ENCODE measurements at regions not wholly inside any gene's neighbourhood (a gene's known extent, or its start where the extent isn't known, plus 50 kb on each side); places are given as distances from the start of the nearest gene placed in this dataset.

- no peaks in the 10 kb centered on the region for H3K36me3 ChIP-seq (ENCODE audit: control insufficient read depth in 2 of 2, insufficient read depth in 2 of 2, low read length in 1 of 2)
- H3K27ac ChIP-seq (ENCODE audit: low read depth in 1 of 2, low read length in 1 of 2), result no peak overlapping the region
- peaks cover 0 to 17% of the 10 kb centered on the region in 2 donors for H3K4me1 ChIP-seq (ENCODE audit: control insufficient read depth in 2 of 2, insufficient read depth in 2 of 2, low read length in 2 of 2)
- H3K4me3 ChIP-seq (ENCODE audit: low read length in 2 of 2), result no peak overlapping the region
- no peaks in the 10 kb centered on the region for H3K9me3 ChIP-seq (ENCODE audit: control insufficient read depth in 2 of 2, insufficient read depth in 1 of 2, low read length in 1 of 2)
- H3K27me3 ChIP-seq (ENCODE audit: control insufficient read depth in 2 of 2, insufficient read depth in 1 of 2, low read length in 1 of 2), result peaks cover 18 to 71% of the 10 kb centered on the region in 2 donors
- DNase-seq (ENCODE audit: low read depth in 6 of 9, low spot score in 9 of 9), result no peak
- 68% methylated on average over 30 of the region's 30 CpGs for WGBS
Measured at GRCh38 chr16:86926181-86927094, 348.1 kb downstream of the FOXL1 start.

GRCh38 chr16:86927699-86928098, 349.4 kb downstream of the FOXL1 start:
- peaks cover 18 to 78% of the 10 kb centered on the region in 2 donors for H3K27me3 ChIP-seq (ENCODE audit: control insufficient read depth in 2 of 2, insufficient read depth in 1 of 2, low read length in 1 of 2)
- no peaks in the 10 kb centered on the region for H3K9me3 ChIP-seq (ENCODE audit: control insufficient read depth in 2 of 2, insufficient read depth in 1 of 2, low read length in 1 of 2)
- no peaks in the 10 kb centered on the region for H3K36me3 ChIP-seq (ENCODE audit: control insufficient read depth in 2 of 2, insufficient read depth in 2 of 2, low read length in 1 of 2)
- H3K4me1 ChIP-seq (ENCODE audit: control insufficient read depth in 2 of 2, insufficient read depth in 2 of 2, low read length in 2 of 2), result peaks cover 0 to 17% of the 10 kb centered on the region in 2 donors
- no peak for DNase-seq (ENCODE audit: low read depth in 6 of 9, low spot score in 9 of 9)
- no peak overlapping the region for H3K27ac ChIP-seq (ENCODE audit: low read depth in 1 of 2, low read length in 1 of 2)
- 92% methylated on average over 3 of the region's 3 CpGs for WGBS
- H3K4me3 ChIP-seq (ENCODE audit: low read length in 2 of 2), result no peak overlapping the region

- Histone ChIP-seq H3K36me3 (ENCODE audit: control insufficient read depth in 2 of 2, insufficient read depth in 2 of 2, low read length in 1 of 2) (no peaks in the 10 kb centered on the region), H3K4me1 (ENCODE audit: control insufficient read depth in 2 of 2, insufficient read depth in 2 of 2, low read length in 2 of 2) (peaks cover 0 to 17% of the 10 kb centered on the region in 2 donors), H3K9me3 (ENCODE audit: control insufficient read depth in 2 of 2, insufficient read depth in 1 of 2, low read length in 1 of 2) (no peaks in the 10 kb centered on the region), H3K27me3 (ENCODE audit: control insufficient read depth in 2 of 2, insufficient read depth in 1 of 2, low read length in 1 of 2) (peaks cover 18 to 78% of the 10 kb centered on the region in 2 donors), H3K4me3 (ENCODE audit: low read length in 2 of 2) (no peak overlapping the region), H3K27ac (ENCODE audit: low read depth in 1 of 2, low read length in 1 of 2) (no peak overlapping the region)
- peak in 1 of 9 donors; percentile 21 for DNase-seq (ENCODE audit: low read depth in 6 of 9, low spot score in 9 of 9)
- 15% methylated on average over 9 of the region's 9 CpGs for WGBS
Measured at GRCh38 chr16:86928523-86929011, 350.2 kb downstream of the FOXL1 start.

GRCh38 chr16:86929057-86929871, 350.9 kb downstream of the FOXL1 start:
- 10% methylated on average over 45 of the region's 45 CpGs for WGBS
- no peak for DNase-seq (ENCODE audit: low read depth in 6 of 9, low spot score in 9 of 9)
- Histone ChIP-seq H3K27me3 (ENCODE audit: control insufficient read depth in 2 of 2, insufficient read depth in 1 of 2, low read length in 1 of 2) (peaks cover 18 to 71% of the 10 kb centered on the region in 2 donors), H3K9me3 (ENCODE audit: control insufficient read depth in 2 of 2, insufficient read depth in 1 of 2, low read length in 1 of 2) (no peaks in the 10 kb centered on the region), H3K27ac (ENCODE audit: low read depth in 1 of 2, low read length in 1 of 2) (no peak overlapping the region), H3K4me3 (ENCODE audit: low read length in 2 of 2) (no peak overlapping the region), H3K4me1 (ENCODE audit: control insufficient read depth in 2 of 2, insufficient read depth in 2 of 2, low read length in 2 of 2) (peaks cover 0 to 17% of the 10 kb centered on the region in 2 donors), H3K36me3 (ENCODE audit: control insufficient read depth in 2 of 2, insufficient read depth in 2 of 2, low read length in 1 of 2) (no peaks in the 10 kb centered on the region)

- Histone ChIP-seq H3K27me3 (ENCODE audit: control insufficient read depth in 2 of 2, insufficient read depth in 1 of 2, low read length in 1 of 2) (peaks cover 18 to 70% of the 10 kb centered on the region in 2 donors), H3K27ac (ENCODE audit: low read depth in 1 of 2, low read length in 1 of 2) (no peak overlapping the region), H3K4me3 (ENCODE audit: low read length in 2 of 2) (no peak overlapping the region), H3K9me3 (ENCODE audit: control insufficient read depth in 2 of 2, insufficient read depth in 1 of 2, low read length in 1 of 2) (peaks cover 0 to 1% of the 10 kb centered on the region in 2 donors), H3K36me3 (ENCODE audit: control insufficient read depth in 2 of 2, insufficient read depth in 2 of 2, low read length in 1 of 2) (no peaks in the 10 kb centered on the region), H3K4me1 (ENCODE audit: control insufficient read depth in 2 of 2, insufficient read depth in 2 of 2, low read length in 2 of 2) (peaks cover 0 to 20% of the 10 kb centered on the region in 2 donors)
- no peak for DNase-seq (ENCODE audit: low read depth in 6 of 9, low spot score in 9 of 9)
- 49% methylated on average over 8 of the region's 8 CpGs for WGBS
Measured at GRCh38 chr16:86930001-86930400, 351.7 kb downstream of the FOXL1 start.

- Histone ChIP-seq H3K9me3 (ENCODE audit: control insufficient read depth in 2 of 2, insufficient read depth in 1 of 2, low read length in 1 of 2) (peaks cover 0 to 3% of the 10 kb centered on the region in 2 donors), H3K4me1 (ENCODE audit: control insufficient read depth in 2 of 2, insufficient read depth in 2 of 2, low read length in 2 of 2) (peaks cover 0 to 22% of the 10 kb centered on the region in 2 donors), H3K4me3 (ENCODE audit: low read length in 2 of 2) (no peak overlapping the region), H3K36me3 (ENCODE audit: control insufficient read depth in 2 of 2, insufficient read depth in 2 of 2, low read length in 1 of 2) (no peaks in the 10 kb centered on the region), H3K27me3 (ENCODE audit: control insufficient read depth in 2 of 2, insufficient read depth in 1 of 2, low read length in 1 of 2) (peaks cover 14 to 70% of the 10 kb centered on the region in 2 donors), H3K27ac (ENCODE audit: low read depth in 1 of 2, low read length in 1 of 2) (no peak overlapping the region)
- DNase-seq (ENCODE audit: low read depth in 6 of 9, low spot score in 9 of 9), result no peak
- 71% methylated on average over 9 of the region's 9 CpGs for WGBS
Measured at GRCh38 chr16:86930663-86931373, 352.5 kb downstream of the FOXL1 start.

- peaks cover 14 to 70% of the 10 kb centered on the region in 2 donors for H3K27me3 ChIP-seq (ENCODE audit: control insufficient read depth in 2 of 2, insufficient read depth in 1 of 2, low read length in 1 of 2)
- H3K27ac ChIP-seq (ENCODE audit: low read depth in 1 of 2, low read length in 1 of 2), result no peak overlapping the region
- H3K9me3 ChIP-seq (ENCODE audit: control insufficient read depth in 2 of 2, insufficient read depth in 1 of 2, low read length in 1 of 2), result peaks cover 0 to 3% of the 10 kb centered on the region in 2 donors
- WGBS, result 71% methylated on average over 26 of the region's 26 CpGs
- no peak for DNase-seq (ENCODE audit: low read depth in 6 of 9, low spot score in 9 of 9)
- H3K36me3 ChIP-seq (ENCODE audit: control insufficient read depth in 2 of 2, insufficient read depth in 2 of 2, low read length in 1 of 2), result no peaks in the 10 kb centered on the region
- peaks cover 0 to 22% of the 10 kb centered on the region in 2 donors for H3K4me1 ChIP-seq (ENCODE audit: control insufficient read depth in 2 of 2, insufficient read depth in 2 of 2, low read length in 2 of 2)
- H3K4me3 ChIP-seq (ENCODE audit: low read length in 2 of 2), result no peak overlapping the region
Measured at GRCh38 chr16:86931410-86931941, 353.1 kb downstream of the FOXL1 start.

GRCh38 chr16:86932130-86932982, 354.0 kb downstream of the FOXL1 start:
- Histone ChIP-seq H3K4me1 (ENCODE audit: control insufficient read depth in 2 of 2, insufficient read depth in 2 of 2, low read length in 2 of 2) (peaks cover 0 to 22% of the 10 kb centered on the region in 2 donors), H3K36me3 (ENCODE audit: control insufficient read depth in 2 of 2, insufficient read depth in 2 of 2, low read length in 1 of 2) (no peaks in the 10 kb centered on the region), H3K9me3 (ENCODE audit: control insufficient read depth in 2 of 2, insufficient read depth in 1 of 2, low read length in 1 of 2) (peaks cover 0 to 3% of the 10 kb centered on the region in 2 donors), H3K27me3 (ENCODE audit: control insufficient read depth in 2 of 2, insufficient read depth in 1 of 2, low read length in 1 of 2) (peaks cover 11 to 66% of the 10 kb centered on the region in 2 donors), H3K4me3 (ENCODE audit: low read length in 2 of 2) (no peak overlapping the region), H3K27ac (ENCODE audit: low read depth in 1 of 2, low read length in 1 of 2) (no peak overlapping the region)
- no peak for DNase-seq (ENCODE audit: low read depth in 6 of 9, low spot score in 9 of 9)
- WGBS, result 97% methylated on average over 8 of the region's 8 CpGs

Measured in thymus (tissue), 11 donors.